ENCODE measurements at regions not wholly inside any gene's neighbourhood (a gene's known extent, or its start where the extent isn't known, plus 50 kb on each side); places are given as distances from the start of the nearest gene placed in this dataset.

DNA sequence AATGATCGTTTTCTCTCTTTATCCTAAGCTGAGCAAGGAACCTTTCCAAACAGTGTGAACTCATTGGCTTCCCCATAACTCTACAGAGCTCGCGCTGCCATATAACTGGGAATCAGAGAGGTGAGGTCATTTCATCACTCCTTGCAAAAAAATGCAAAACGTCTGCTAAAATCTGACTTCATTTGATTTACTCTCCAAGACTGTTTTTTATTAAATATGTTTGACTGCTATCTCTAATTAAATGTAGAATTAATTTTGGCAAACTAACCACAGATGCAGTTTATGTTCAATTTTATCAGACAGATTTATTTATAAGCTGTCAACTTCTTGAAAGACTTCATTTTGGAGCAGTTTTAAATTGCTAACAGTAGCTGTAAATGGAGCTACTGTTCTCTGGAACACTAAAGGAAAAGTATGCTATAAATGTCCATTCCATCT is 131.6 kb upstream of the SOX5 start:
- Histone ChIP-seq H3K9ac (replicated peaks; ENCODE audit: extremely low read depth, insufficient read depth, low read length) (no peak overlapping the region), H4K20me1 (replicated peaks; ENCODE audit: control insufficient read depth, extremely low read depth, insufficient read depth, low read length) (no peaks in the 10 kb centered on the region), H3K4me1 (ENCODE audit: control insufficient read depth, extremely low read depth, insufficient read depth, low read length) (no peaks in the 10 kb centered on the region), H3K27ac (ENCODE audit: insufficient read depth, low read depth, low read length) (no peak overlapping the region), H3K79me2 (ENCODE audit: control insufficient read depth, insufficient read depth, low read length) (no peaks in the 10 kb centered on the region), H3K9me1 (replicated peaks; ENCODE audit: control insufficient read depth, extremely low read depth, insufficient read depth, low read length) (no peaks in the 10 kb centered on the region), H3K27me3 (ENCODE audit: control insufficient read depth in 2 of 2, insufficient read depth in 2 of 2, low read length in 2 of 2) (peaks cover 0 to 2% of the 10 kb centered on the region in 2 experiments), H3K4me3 (replicated peaks in 1 of 3; ENCODE audit: insufficient read depth in 1 of 3, low read depth in 1 of 3, low read length in 3 of 3) (no peak overlapping the region), H3K36me3 (ENCODE audit: control insufficient read depth in 2 of 2, extremely low read depth in 1 of 2, insufficient read depth in 2 of 2, low read length in 2 of 2) (no peaks in the 10 kb centered on the region), H2AFZ (ENCODE audit: low read depth, low read length) (no peak overlapping the region), H3K4me2 (ENCODE audit: insufficient read depth, low read length) (no peak overlapping the region), H3K9me3 (replicated peaks; ENCODE audit: control insufficient read depth, insufficient read depth, low read length) (no peaks in the 10 kb centered on the region)
- ChIA-PET POLR2A (no interaction called here), CTCF (interaction anchor here (2.2 kb wide), 1 partner anchor 13 kb away, joined by 10 read pairs; no protein-coding TSS in a partner anchor)
- BruUV-seq (replicated peaks): no TSS peak
- DNase-seq (ENCODE audit: low read depth, low spot score) (no peak), FAIRE-seq (no peak)
- TF ChIP-seq FOS (IDR thresholded peaks at IDR 0.05; ENCODE audit: borderline replicate concordance, insufficient read depth, low read length) (no peak), GATA2 (IDR thresholded peaks at IDR 0.05; ENCODE audit: insufficient read depth, insufficient read length, low read depth, low read length) (no peak)
- dilution Hi-C loops (cut with MboI; ENCODE audit: extremely low pct_ligation_motif_present, low sequenced_read_pairs) (no loop called here), intact Hi-C loops (cut with micrococcal nuclease) (no loop called here)

DNA sequence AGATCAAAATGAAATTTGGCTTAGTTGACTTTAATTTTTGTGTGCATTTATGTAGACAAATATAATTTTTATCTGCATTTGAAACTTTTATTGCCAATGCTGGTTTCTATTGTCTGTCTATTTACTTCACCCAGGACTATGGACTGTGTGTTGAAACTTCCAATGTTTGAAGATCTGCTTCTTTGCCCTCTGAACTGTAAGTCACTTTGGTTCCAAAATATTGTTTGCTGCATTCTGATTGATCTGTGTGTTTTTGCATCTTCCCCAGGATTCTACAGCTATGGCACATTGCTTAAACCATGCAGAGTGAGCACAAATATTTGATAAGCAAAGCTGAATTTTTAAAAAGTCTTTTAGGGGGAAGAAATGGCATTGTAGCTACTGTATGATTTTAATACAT is 131.0 kb upstream of the SOX5 start:
- Histone ChIP-seq H4K20me1 (replicated peaks; ENCODE audit: control insufficient read depth, extremely low read depth, insufficient read depth, low read length) (no peaks in the 10 kb centered on the region), H3K9me3 (replicated peaks; ENCODE audit: control insufficient read depth, insufficient read depth, low read length) (no peaks in the 10 kb centered on the region), H2AFZ (ENCODE audit: low read depth, low read length) (no peak overlapping the region), H3K9ac (replicated peaks; ENCODE audit: extremely low read depth, insufficient read depth, low read length) (no peak overlapping the region), H3K27me3 (ENCODE audit: control insufficient read depth in 2 of 2, insufficient read depth in 2 of 2, low read length in 2 of 2) (peaks cover 0 to 4% of the 10 kb centered on the region in 2 experiments), H3K36me3 (ENCODE audit: control insufficient read depth in 2 of 2, extremely low read depth in 1 of 2, insufficient read depth in 2 of 2, low read length in 2 of 2) (no peaks in the 10 kb centered on the region), H3K4me1 (ENCODE audit: control insufficient read depth, extremely low read depth, insufficient read depth, low read length) (no peaks in the 10 kb centered on the region), H3K4me3 (replicated peaks in 1 of 3; ENCODE audit: insufficient read depth in 1 of 3, low read depth in 1 of 3, low read length in 3 of 3) (no peak overlapping the region), H3K4me2 (ENCODE audit: insufficient read depth, low read length) (no peak overlapping the region), H3K79me2 (ENCODE audit: control insufficient read depth, insufficient read depth, low read length) (no peaks in the 10 kb centered on the region), H3K27ac (ENCODE audit: insufficient read depth, low read depth, low read length) (no peak overlapping the region), H3K9me1 (replicated peaks; ENCODE audit: control insufficient read depth, extremely low read depth, insufficient read depth, low read length) (no peaks in the 10 kb centered on the region)
- BruUV-seq (replicated peaks): no TSS peak
- TF ChIP-seq, protein P1, sequence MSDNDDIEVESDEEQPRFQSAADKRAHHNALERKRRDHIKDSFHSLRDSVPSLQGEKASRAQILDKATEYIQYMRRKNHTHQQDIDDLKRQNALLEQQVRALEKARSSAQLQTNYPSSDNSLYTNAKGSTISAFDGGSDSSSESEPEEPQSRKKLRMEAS (IDR thresholded peaks at IDR 0.05; ENCODE audit: insufficient read depth, insufficient read length): no peak
- no peak for TF ChIP-seq EZH2 (IDR thresholded peaks at IDR 0.05; ENCODE audit: borderline replicate concordance, low read depth, low read length, severe bottlenecking)
- no peak for TF ChIP-seq GATA2 (IDR thresholded peaks at IDR 0.05; ENCODE audit: insufficient read depth, insufficient read length, low read depth, low read length)
- TF ChIP-seq JUN (IDR thresholded peaks at IDR 0.05; ENCODE audit: borderline replicate concordance, insufficient read depth, insufficient read length, low read depth): no peak
- no peak for TF ChIP-seq FOS (IDR thresholded peaks at IDR 0.05; ENCODE audit: borderline replicate concordance, insufficient read depth, low read length)
- no peak for TF ChIP-seq MYC (IDR thresholded peaks at IDR 0.05; ENCODE audit: low read depth, low read length)
- no peak for TF ChIP-seq POLR2A (IDR thresholded peaks at IDR 0.05; ENCODE audit: low read depth, low read length)
- no peak for TF ChIP-seq POLR2AphosphoS5 (IDR thresholded peaks at IDR 0.05; ENCODE audit: insufficient read depth, low read depth, low read length)
- TF ChIP-seq CTCF (IDR thresholded peaks at IDR 0.05; ENCODE audit: extremely low read depth in 1 of 2, insufficient read depth in 1 of 2, low read depth in 1 of 2, low read length in 2 of 2): no peak
- no peak for DNase-seq (ENCODE audit: low read depth, low spot score)
- dilution Hi-C loops (cut with MboI; ENCODE audit: extremely low pct_ligation_motif_present, low sequenced_read_pairs) (no loop called here), intact Hi-C loops (cut with micrococcal nuclease) (no loop called here)
- no peak for FAIRE-seq
- POLR2A ChIA-PET: no interaction called here
- CTCF ChIA-PET: interaction anchor here (2.2 kb wide), 1 partner anchor 12 kb away, joined by 10 read pairs; no protein-coding TSS in a partner anchor
